ENCODE measurements at regions not wholly inside any gene's neighbourhood (a gene's known extent, or its start where the extent isn't known, plus 50 kb on each side); places are given as distances from the start of the nearest gene placed in this dataset.
"Not testable (repeated sequence)": the region's sequence is repeated elsewhere in the genome, so short reads cannot be mapped to it uniquely, and the experiment has no call there.

- DNase-seq (ENCODE audit: extremely low spot score, unreplicated experiment), result no peak
- no peak overlapping the region for H3K27ac Mint-ChIP-seq (ENCODE audit: unreplicated experiment)
- H3K36me3 Mint-ChIP-seq (ENCODE audit: unreplicated experiment), result no peaks in the 10 kb centered on the region
- no peak overlapping the region for H3K4me3 Mint-ChIP-seq (ENCODE audit: unreplicated experiment)
- H3K27me3 Mint-ChIP-seq (ENCODE audit: unreplicated experiment), result no peaks in the 10 kb centered on the region
- no peaks in the 10 kb centered on the region for H3K9me3 Mint-ChIP-seq (ENCODE audit: unreplicated experiment)
- peaks cover 4% of the 10 kb centered on the region for H3K4me1 Mint-ChIP-seq (ENCODE audit: unreplicated experiment)
- TF ChIP-seq CTCF (IDR thresholded peaks at IDR 0.05), result no peak
Measured at GRCh38 chr6:11943060-11943459, 69.1 kb upstream of the HIVEP1 start.

GRCh38 chr6:11942185-11942864, 69.8 kb upstream of the HIVEP1 start:
- no peak for DNase-seq (ENCODE audit: extremely low spot score, unreplicated experiment)
- H3K36me3 Mint-ChIP-seq (ENCODE audit: unreplicated experiment), result no peaks in the 10 kb centered on the region
- H3K27ac Mint-ChIP-seq (ENCODE audit: unreplicated experiment), result no peak overlapping the region
- H3K4me3 Mint-ChIP-seq (ENCODE audit: unreplicated experiment), result no peak overlapping the region
- no peaks in the 10 kb centered on the region for H3K9me3 Mint-ChIP-seq (ENCODE audit: unreplicated experiment)
- H3K4me1 Mint-ChIP-seq (ENCODE audit: unreplicated experiment), result peaks cover 5% of the 10 kb centered on the region
- no peak for TF ChIP-seq CTCF (IDR thresholded peaks at IDR 0.05)
- H3K27me3 Mint-ChIP-seq (ENCODE audit: unreplicated experiment), result no peaks in the 10 kb centered on the region

- not testable (repeated sequence) for DNase-seq (ENCODE audit: extremely low spot score, unreplicated experiment); H3K27ac Mint-ChIP-seq (ENCODE audit: unreplicated experiment); H3K4me1 Mint-ChIP-seq (ENCODE audit: unreplicated experiment); H3K27me3 Mint-ChIP-seq (ENCODE audit: unreplicated experiment); H3K4me3 Mint-ChIP-seq (ENCODE audit: unreplicated experiment); H3K9me3 Mint-ChIP-seq (ENCODE audit: unreplicated experiment); H3K36me3 Mint-ChIP-seq (ENCODE audit: unreplicated experiment)
Measured at GRCh38 chr6:11940532-11941166, 71.5 kb upstream of the HIVEP1 start.

GRCh38 chr6:11938285-11938890, 73.7 kb upstream of the HIVEP1 start:
- Mint-ChIP-seq H3K4me1 (ENCODE audit: unreplicated experiment) (peaks cover 5% of the 10 kb centered on the region), H3K9me3 (ENCODE audit: unreplicated experiment) (no peaks in the 10 kb centered on the region), H3K27ac (ENCODE audit: unreplicated experiment) (no peak overlapping the region), H3K27me3 (ENCODE audit: unreplicated experiment) (no peaks in the 10 kb centered on the region), H3K36me3 (ENCODE audit: unreplicated experiment) (no peaks in the 10 kb centered on the region), H3K4me3 (ENCODE audit: unreplicated experiment) (no peak overlapping the region)
- no peak for DNase-seq (ENCODE audit: extremely low spot score, unreplicated experiment)
- no peak for TF ChIP-seq CTCF (IDR thresholded peaks at IDR 0.05)

GRCh38 chr6:11934638-11935037, 77.5 kb upstream of the HIVEP1 start:
- H3K4me3 Mint-ChIP-seq (ENCODE audit: unreplicated experiment), result no peak overlapping the region
- H3K36me3 Mint-ChIP-seq (ENCODE audit: unreplicated experiment), result no peaks in the 10 kb centered on the region
- no peaks in the 10 kb centered on the region for H3K9me3 Mint-ChIP-seq (ENCODE audit: unreplicated experiment)
- no peaks in the 10 kb centered on the region for H3K27me3 Mint-ChIP-seq (ENCODE audit: unreplicated experiment)
- peaks cover 5% of the 10 kb centered on the region for H3K4me1 Mint-ChIP-seq (ENCODE audit: unreplicated experiment)
- no peak for TF ChIP-seq CTCF (IDR thresholded peaks at IDR 0.05)
- no peak overlapping the region for H3K27ac Mint-ChIP-seq (ENCODE audit: unreplicated experiment)
- DNase-seq (ENCODE audit: extremely low spot score, unreplicated experiment), result no peak

- not testable (repeated sequence) for H3K4me3 Mint-ChIP-seq (ENCODE audit: unreplicated experiment); H3K27me3 Mint-ChIP-seq (ENCODE audit: unreplicated experiment); H3K36me3 Mint-ChIP-seq (ENCODE audit: unreplicated experiment); DNase-seq (ENCODE audit: extremely low spot score, unreplicated experiment); H3K4me1 Mint-ChIP-seq (ENCODE audit: unreplicated experiment); H3K9me3 Mint-ChIP-seq (ENCODE audit: unreplicated experiment); H3K27ac Mint-ChIP-seq (ENCODE audit: unreplicated experiment)
Measured at GRCh38 chr6:11932892-11933291, 79.2 kb upstream of the HIVEP1 start.
